22Rv1 (cell line): ENCODE measurements at regions not wholly inside any gene's neighbourhood (a gene's known extent, or its start where the extent isn't known, plus 50 kb on each side); places are given as distances from the start of the nearest gene placed in this dataset.

ENCODE experiments used
- ZFX ChIP-seq: fragments of 450-650 bp; IDR thresholded peaks from 2 replicates; pipeline ENCODE4 v1.6.1; 2017; ENCODE audit warnings: antibody characterized with exemption, borderline replicate concordance
- TF ChIP-seq, protein P1 (sequence below): fragments of 450-650 bp; IDR thresholded peaks from 2 replicates; pipeline ENCODE4 v1.5.1; 2017; ENCODE audit warnings: mild to moderate bottlenecking

DNA sequence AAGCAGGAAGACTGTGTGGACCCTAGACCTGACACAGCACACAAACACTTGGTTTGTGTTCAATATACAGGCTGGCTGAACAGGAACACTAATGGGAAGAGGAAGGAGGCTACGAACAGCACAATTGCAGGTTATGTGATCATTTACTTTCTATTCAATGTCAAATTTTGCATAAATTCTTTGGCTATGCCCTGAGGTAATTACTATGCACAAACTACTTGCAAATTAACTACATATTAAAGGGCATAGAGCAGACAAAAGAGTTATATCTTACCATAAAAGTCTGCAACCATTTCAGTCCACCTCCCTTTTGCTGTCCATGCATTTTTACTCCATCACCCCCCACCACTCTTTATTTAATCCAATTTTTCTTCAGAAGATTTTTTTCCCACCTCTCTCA is 291.2 kb upstream of the TMTC1 start:
- TF ChIP-seq, protein P1, sequence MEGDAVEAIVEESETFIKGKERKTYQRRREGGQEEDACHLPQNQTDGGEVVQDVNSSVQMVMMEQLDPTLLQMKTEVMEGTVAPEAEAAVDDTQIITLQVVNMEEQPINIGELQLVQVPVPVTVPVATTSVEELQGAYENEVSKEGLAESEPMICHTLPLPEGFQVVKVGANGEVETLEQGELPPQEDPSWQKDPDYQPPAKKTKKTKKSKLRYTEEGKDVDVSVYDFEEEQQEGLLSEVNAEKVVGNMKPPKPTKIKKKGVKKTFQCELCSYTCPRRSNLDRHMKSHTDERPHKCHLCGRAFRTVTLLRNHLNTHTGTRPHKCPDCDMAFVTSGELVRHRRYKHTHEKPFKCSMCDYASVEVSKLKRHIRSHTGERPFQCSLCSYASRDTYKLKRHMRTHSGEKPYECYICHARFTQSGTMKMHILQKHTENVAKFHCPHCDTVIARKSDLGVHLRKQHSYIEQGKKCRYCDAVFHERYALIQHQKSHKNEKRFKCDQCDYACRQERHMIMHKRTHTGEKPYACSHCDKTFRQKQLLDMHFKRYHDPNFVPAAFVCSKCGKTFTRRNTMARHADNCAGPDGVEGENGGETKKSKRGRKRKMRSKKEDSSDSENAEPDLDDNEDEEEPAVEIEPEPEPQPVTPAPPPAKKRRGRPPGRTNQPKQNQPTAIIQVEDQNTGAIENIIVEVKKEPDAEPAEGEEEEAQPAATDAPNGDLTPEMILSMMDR, result no peak
- no peak for TF ChIP-seq ZFX
